ENCODE measurements at regions not wholly inside any gene's neighbourhood (a gene's known extent, or its start where the extent isn't known, plus 50 kb on each side); places are given as distances from the start of the nearest gene placed in this dataset.

GRCh38 chr15:97406841-97407240 lies 553.7 kb upstream of the ARRDC4 start (continued):
- TF ChIP-seq GRHL2 (CRISPR knock-in tag; IDR thresholded peaks at IDR 0.05; ENCODE audit: insufficient replicate concordance, severe bottlenecking): no peak

GRCh38 chr15:97410897-97411575 lies 549.5 kb upstream of the ARRDC4 start:
- TF ChIP-seq ZNF263 (CRISPR knock-in tag; IDR thresholded peaks at IDR 0.05; ENCODE audit: low read depth) (no peak), NR3C1 (CRISPR knock-in tag; conservative IDR thresholded peaks at IDR 0.05; ENCODE audit: low read depth) (no peak), ATF1 (CRISPR knock-in tag; IDR thresholded peaks at IDR 0.05) (no peak), ZNF138 (CRISPR knock-in tag; conservative IDR thresholded peaks at IDR 0.05) (no peak), ETV6 (CRISPR knock-in tag; IDR thresholded peaks at IDR 0.05) (no peak)
- no peak for ATAC-seq
- CTCF ChIA-PET: no interaction called here

DNA sequence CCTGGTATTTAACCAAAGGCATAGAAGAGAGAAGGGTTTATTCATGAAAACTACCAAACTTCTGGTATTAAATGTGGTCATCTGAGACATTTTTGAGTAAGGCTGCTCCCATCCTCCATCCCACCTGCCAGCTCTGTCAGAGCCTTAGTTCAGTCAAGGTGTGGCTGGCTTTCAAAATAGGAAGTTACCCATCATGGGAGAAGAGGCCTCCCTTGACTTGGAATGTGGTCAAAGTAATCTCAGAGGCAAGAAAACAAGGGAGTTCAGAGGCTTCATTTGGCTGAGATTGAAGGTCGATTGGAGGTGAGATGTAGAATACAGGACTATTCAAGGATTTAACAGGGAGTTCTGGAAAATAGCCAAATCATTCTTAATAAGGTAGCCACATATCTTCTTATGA lies 540.4 kb upstream of the ARRDC4 start:
- POLR2A ChIA-PET: no interaction called here
- Mint-ChIP-seq H3K36me3 (peaks cover 35% of the 10 kb centered on the region), H3K4me3 (no peak overlapping the region), H3K9me3 (peaks cover 34% of the 10 kb centered on the region), H3K27me3 (ENCODE audit: low read depth) (no peaks in the 10 kb centered on the region), H3K4me1 (peaks cover 13% of the 10 kb centered on the region), H3K27ac (no peak overlapping the region)
- ATAC-seq: peak; percentile 67
- DNase-seq (ENCODE audit: low spot score): no peak
- CTCF ChIA-PET: no interaction called here
- TF ChIP-seq ZNF423 (CRISPR knock-in tag; IDR thresholded peaks at IDR 0.05) (no peak), TCF7 (CRISPR knock-in tag; IDR thresholded peaks at IDR 0.05; ENCODE audit: low read depth) (no peak), RELA (CRISPR knock-in tag; IDR thresholded peaks at IDR 0.05; ENCODE audit: borderline replicate concordance) (no peak)

More at GRCh38 chr15:97410897-97411575, 549.5 kb upstream of the ARRDC4 start:
- H3K4me3 Mint-ChIP-seq: no peak overlapping the region
- peaks cover 4% of the 10 kb centered on the region for H3K36me3 Mint-ChIP-seq
- peaks cover 2% of the 10 kb centered on the region for H3K9me3 Mint-ChIP-seq
- no peak overlapping the region for H3K27ac Mint-ChIP-seq
- DNase-seq (ENCODE audit: low spot score): no peak
- POLR2A ChIA-PET: no interaction called here
- H3K4me1 Mint-ChIP-seq: no peaks in the 10 kb centered on the region
- H3K27me3 Mint-ChIP-seq (ENCODE audit: low read depth): no peaks in the 10 kb centered on the region

- Mint-ChIP-seq H3K36me3 (peaks cover 8% of the 10 kb centered on the region; the same call in 1 of the 2 replicates), H3K27me3 (ENCODE audit: low read depth) (no peaks in the 10 kb centered on the region), H3K9me3 (peaks cover under 1% of the 10 kb centered on the region; the same call in 1 of the 2 replicates), H3K4me1 (no peaks in the 10 kb centered on the region), H3K27ac (no peak overlapping the region), H3K4me3 (no peak overlapping the region)
- ChIA-PET CTCF (interaction anchor here (0.6 kb wide), 1 partner anchor 585 kb away, joined by 4 read pairs; no protein-coding TSS in a partner anchor), POLR2A (no interaction called here)
- no peak for ATAC-seq
- no peak for DNase-seq (ENCODE audit: low spot score)
- TF ChIP-seq MLX (CRISPR knock-in tag; IDR thresholded peaks at IDR 0.05) (no peak), EMX1 (CRISPR knock-in tag; IDR thresholded peaks at IDR 0.05) (no peak), RORB (CRISPR knock-in tag; IDR thresholded peaks at IDR 0.05) (no peak), USF1 (CRISPR knock-in tag; IDR thresholded peaks at IDR 0.05) (no peak), NFATC4 (CRISPR knock-in tag; IDR thresholded peaks at IDR 0.05) (no peak), ZNF317 (CRISPR knock-in tag; IDR thresholded peaks at IDR 0.05; ENCODE audit: borderline replicate concordance, low read depth) (no peak), ESRRA (CRISPR knock-in tag; IDR thresholded peaks at IDR 0.05; ENCODE audit: borderline replicate concordance) (no peak)
- TF ChIP-seq, protein P1, sequence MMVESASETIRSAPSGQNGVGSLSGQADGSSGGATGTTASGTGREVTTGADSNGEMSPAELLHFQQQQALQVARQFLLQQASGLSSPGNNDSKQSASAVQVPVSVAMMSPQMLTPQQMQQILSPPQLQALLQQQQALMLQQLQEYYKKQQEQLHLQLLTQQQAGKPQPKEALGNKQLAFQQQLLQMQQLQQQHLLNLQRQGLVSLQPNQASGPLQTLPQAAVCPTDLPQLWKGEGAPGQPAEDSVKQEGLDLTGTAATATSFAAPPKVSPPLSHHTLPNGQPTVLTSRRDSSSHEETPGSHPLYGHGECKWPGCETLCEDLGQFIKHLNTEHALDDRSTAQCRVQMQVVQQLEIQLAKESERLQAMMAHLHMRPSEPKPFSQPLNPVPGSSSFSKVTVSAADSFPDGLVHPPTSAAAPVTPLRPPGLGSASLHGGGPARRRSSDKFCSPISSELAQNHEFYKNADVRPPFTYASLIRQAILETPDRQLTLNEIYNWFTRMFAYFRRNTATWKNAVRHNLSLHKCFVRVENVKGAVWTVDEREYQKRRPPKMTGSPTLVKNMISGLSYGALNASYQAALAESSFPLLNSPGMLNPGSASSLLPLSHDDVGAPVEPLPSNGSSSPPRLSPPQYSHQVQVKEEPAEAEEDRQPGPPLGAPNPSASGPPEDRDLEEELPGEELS (CRISPR knock-in tag; IDR thresholded peaks at IDR 0.05): no peak
- TF ChIP-seq, protein P2, sequence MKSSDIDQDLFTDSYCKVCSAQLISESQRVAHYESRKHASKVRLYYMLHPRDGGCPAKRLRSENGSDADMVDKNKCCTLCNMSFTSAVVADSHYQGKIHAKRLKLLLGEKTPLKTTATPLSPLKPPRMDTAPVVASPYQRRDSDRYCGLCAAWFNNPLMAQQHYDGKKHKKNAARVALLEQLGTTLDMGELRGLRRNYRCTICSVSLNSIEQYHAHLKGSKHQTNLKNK (CRISPR knock-in tag; IDR thresholded peaks at IDR 0.05): no peak
- TF ChIP-seq, protein P3, sequence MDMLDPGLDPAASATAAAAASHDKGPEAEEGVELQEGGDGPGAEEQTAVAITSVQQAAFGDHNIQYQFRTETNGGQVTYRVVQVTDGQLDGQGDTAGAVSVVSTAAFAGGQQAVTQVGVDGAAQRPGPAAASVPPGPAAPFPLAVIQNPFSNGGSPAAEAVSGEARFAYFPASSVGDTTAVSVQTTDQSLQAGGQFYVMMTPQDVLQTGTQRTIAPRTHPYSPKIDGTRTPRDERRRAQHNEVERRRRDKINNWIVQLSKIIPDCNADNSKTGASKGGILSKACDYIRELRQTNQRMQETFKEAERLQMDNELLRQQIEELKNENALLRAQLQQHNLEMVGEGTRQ (CRISPR knock-in tag; IDR thresholded peaks at IDR 0.05): no peak
Observed at GRCh38 chr15:97425596-97425995, 534.9 kb upstream of the ARRDC4 start.

Measured in WTC11 (cell line).